ENCODE measurements at regions not wholly inside any gene's neighbourhood (a gene's known extent, or its start where the extent isn't known, plus 50 kb on each side); places are given as distances from the start of the nearest gene placed in this dataset.

DNA sequence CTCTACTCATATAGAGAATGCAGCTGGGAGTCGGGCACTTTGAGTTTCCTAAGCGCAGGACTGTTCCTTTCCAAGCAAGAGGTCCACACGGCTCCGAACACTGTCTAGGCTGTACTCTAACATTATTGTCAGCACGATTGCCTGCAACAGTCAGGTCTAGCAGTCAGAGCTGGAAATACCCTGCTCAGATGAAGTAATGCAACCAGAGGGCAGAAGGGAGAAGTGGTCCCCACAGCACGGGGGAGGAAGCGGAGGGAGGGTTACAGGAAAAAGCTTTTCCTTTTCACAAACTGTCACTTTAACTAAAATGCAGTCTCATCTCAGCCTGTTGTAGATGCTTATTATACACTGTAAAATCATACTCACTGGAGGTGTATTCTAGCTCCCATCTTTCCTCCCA, 98.9 kb upstream of the SLC44A3 start:
- ChIA-PET POLR2A (no interaction called here), CTCF (no interaction called here)

DNA sequence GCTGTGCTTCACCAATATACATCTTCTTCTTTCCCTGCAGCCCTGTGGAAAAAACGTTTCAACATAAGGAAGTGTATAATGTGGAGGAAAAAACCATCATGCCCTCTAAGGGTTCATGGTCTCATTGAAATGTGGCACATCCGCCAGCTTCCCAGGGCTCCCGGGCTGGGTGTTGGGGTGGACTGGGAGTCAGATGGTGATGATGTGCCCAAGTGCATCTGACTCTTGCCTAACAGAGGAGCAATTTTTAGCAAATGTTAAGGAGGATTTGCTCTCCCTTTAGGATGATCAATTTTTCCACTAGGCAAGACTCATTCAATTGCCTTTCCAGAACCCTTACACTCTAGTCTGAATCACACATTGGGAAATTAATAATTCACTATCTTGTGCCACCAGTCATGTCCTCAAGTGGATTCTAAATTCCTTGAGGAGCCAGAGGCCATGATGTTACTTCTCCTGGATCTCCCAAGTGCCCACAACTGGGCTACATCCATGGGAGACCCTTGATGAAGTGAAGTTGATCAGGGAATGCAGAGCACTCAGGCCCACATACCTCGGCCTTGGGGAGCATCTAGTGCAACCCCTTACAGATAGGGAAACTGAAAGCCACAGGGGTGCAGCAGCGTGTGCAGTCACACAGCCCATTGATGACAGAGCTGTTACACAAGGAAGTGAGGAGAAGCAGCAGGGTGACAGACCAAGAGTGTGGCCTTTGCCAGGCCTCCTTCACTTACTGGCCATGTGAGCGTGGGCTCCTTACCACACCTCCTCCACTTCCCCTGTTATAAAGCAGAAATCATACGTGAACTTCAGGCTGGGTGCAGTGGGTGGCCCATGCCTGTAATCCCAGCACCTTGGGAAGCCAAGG, 100.0 kb upstream of the SLC44A3 start:
- H3K36me3 ChIP-seq (ENCODE audit: control insufficient read depth, insufficient read depth, low read length) = no peaks in the 10 kb centered on the region
- DNase-seq (ENCODE audit: low read depth) = no peak
- ChIA-PET POLR2A (no interaction called here), CTCF (no interaction called here)
- no peak overlapping the region for H3K4me3 ChIP-seq (ENCODE audit: low read depth, low read length)
- TF ChIP-seq, protein P1, sequence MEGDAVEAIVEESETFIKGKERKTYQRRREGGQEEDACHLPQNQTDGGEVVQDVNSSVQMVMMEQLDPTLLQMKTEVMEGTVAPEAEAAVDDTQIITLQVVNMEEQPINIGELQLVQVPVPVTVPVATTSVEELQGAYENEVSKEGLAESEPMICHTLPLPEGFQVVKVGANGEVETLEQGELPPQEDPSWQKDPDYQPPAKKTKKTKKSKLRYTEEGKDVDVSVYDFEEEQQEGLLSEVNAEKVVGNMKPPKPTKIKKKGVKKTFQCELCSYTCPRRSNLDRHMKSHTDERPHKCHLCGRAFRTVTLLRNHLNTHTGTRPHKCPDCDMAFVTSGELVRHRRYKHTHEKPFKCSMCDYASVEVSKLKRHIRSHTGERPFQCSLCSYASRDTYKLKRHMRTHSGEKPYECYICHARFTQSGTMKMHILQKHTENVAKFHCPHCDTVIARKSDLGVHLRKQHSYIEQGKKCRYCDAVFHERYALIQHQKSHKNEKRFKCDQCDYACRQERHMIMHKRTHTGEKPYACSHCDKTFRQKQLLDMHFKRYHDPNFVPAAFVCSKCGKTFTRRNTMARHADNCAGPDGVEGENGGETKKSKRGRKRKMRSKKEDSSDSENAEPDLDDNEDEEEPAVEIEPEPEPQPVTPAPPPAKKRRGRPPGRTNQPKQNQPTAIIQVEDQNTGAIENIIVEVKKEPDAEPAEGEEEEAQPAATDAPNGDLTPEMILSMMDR (IDR thresholded peaks at IDR 0.05; ENCODE audit: insufficient read depth, low read depth, low read length) = no peak
- no peaks in the 10 kb centered on the region for H3K27me3 ChIP-seq (ENCODE audit: control insufficient read depth, insufficient read depth, low read length)

More for the DNA sequence above, 98.9 kb upstream of the SLC44A3 start:
- TF ChIP-seq, protein P1 (IDR thresholded peaks at IDR 0.05; ENCODE audit: insufficient read depth, low read depth, low read length) = no peak
- DNase-seq (ENCODE audit: low read depth) = no peak
- no peak overlapping the region for H3K4me3 ChIP-seq (ENCODE audit: low read depth, low read length)
- H3K36me3 ChIP-seq (ENCODE audit: control insufficient read depth, insufficient read depth, low read length) = no peaks in the 10 kb centered on the region
- no peaks in the 10 kb centered on the region for H3K27me3 ChIP-seq (ENCODE audit: control insufficient read depth, insufficient read depth, low read length)

- no peaks in the 10 kb centered on the region for H3K27me3 ChIP-seq (ENCODE audit: control insufficient read depth, insufficient read depth, low read length)
- H3K4me3 ChIP-seq (ENCODE audit: low read depth, low read length) = no peak overlapping the region
- TF ChIP-seq, protein P1 (IDR thresholded peaks at IDR 0.05; ENCODE audit: insufficient read depth, low read depth, low read length) = no peak
- ChIA-PET POLR2A (no interaction called here), CTCF (no interaction called here)
- H3K36me3 ChIP-seq (ENCODE audit: control insufficient read depth, insufficient read depth, low read length) = no peaks in the 10 kb centered on the region
- no peak for DNase-seq (ENCODE audit: low read depth)
Measured at GRCh38 chr1:94716965-94717364, 103.2 kb upstream of the SLC44A3 start.

GRCh38 chr1:94715321-94715720, 104.8 kb upstream of the SLC44A3 start:
- H3K4me3 ChIP-seq (ENCODE audit: low read depth, low read length) = no peak overlapping the region
- no peaks in the 10 kb centered on the region for H3K36me3 ChIP-seq (ENCODE audit: control insufficient read depth, insufficient read depth, low read length)
- H3K27me3 ChIP-seq (ENCODE audit: control insufficient read depth, insufficient read depth, low read length) = no peaks in the 10 kb centered on the region
- DNase-seq (ENCODE audit: low read depth) = no peak
- ChIA-PET CTCF (interaction anchor here (0.9 kb wide), 1 partner anchor 8 kb away, joined by 4 read pairs; no protein-coding TSS in a partner anchor), POLR2A (no interaction called here)
- TF ChIP-seq, protein P1 (IDR thresholded peaks at IDR 0.05; ENCODE audit: insufficient read depth, low read depth, low read length) = no peak

DNA sequence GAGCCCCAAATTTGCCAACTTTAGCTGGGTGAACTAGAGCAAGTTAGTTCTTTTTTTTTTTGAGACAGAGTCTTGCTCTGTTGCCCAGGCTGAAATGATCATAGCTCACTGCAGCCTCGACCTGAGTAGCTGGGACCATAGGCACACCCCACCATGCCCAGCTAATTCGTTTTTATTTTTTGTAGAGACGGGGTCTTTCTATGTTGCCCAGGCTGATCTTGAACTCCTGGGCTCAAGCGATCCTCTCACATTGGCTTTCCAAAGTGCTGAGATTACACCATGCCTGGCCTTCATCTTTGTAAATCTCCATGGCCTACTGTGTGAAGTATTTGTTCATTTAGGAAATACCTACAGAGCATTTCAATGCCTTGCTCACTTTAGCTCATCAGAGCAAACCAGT, 105.6 kb upstream of the SLC44A3 start:
- TF ChIP-seq, protein P1 (IDR thresholded peaks at IDR 0.05; ENCODE audit: insufficient read depth, low read depth, low read length) = no peak
- no peak overlapping the region for H3K4me3 ChIP-seq (ENCODE audit: low read depth, low read length)
- ChIA-PET CTCF (interaction anchor here (1.2 kb wide), 1 partner anchor 91 kb away, joined by 3 read pairs; no protein-coding TSS in a partner anchor), POLR2A (no interaction called here)
- no peaks in the 10 kb centered on the region for H3K27me3 ChIP-seq (ENCODE audit: control insufficient read depth, insufficient read depth, low read length)
- DNase-seq (ENCODE audit: low read depth) = no peak
- no peaks in the 10 kb centered on the region for H3K36me3 ChIP-seq (ENCODE audit: control insufficient read depth, insufficient read depth, low read length)

All from BJ (cell line).